ENCODE measurements at regions not wholly inside any gene's neighbourhood (a gene's known extent, or its start where the extent isn't known, plus 50 kb on each side); places are given as distances from the start of the nearest gene placed in this dataset.
A peak's percentile ranks its signal among the peaks of the same experiment; 100 is the strongest.

DNA sequence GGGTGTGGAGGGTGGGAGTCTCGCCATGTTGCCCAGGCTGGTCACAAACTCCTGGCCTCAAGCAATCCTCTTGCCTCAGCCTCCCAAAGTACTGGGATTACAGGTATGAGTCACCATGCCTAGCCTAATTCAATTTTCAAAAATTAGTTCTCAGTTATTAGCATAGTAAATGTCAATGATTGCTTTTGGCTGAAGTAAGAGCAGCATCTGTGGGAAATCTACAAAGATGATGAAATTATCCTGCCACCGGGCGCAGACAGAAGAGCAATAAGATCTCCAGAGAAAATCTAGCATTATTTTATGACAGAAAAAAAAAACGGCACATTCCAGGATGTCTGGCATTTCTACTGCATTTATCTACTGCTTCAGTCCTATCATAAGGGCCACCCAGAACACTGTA, 97.9 kb upstream of the DAAM1 start:
- no peak for DNase-seq
- Histone ChIP-seq H3K4me3 (no peak overlapping the region), H3K27me3 (no peaks in the 10 kb centered on the region), H3K4me1 (no peaks in the 10 kb centered on the region), H3K36me3 (no peaks in the 10 kb centered on the region), H3K27ac (no peak overlapping the region), H3K9me3 (no peaks in the 10 kb centered on the region)
- TF ChIP-seq POLR2A (IDR thresholded peaks at IDR 0.05): no peak
- TF ChIP-seq, protein P1, sequence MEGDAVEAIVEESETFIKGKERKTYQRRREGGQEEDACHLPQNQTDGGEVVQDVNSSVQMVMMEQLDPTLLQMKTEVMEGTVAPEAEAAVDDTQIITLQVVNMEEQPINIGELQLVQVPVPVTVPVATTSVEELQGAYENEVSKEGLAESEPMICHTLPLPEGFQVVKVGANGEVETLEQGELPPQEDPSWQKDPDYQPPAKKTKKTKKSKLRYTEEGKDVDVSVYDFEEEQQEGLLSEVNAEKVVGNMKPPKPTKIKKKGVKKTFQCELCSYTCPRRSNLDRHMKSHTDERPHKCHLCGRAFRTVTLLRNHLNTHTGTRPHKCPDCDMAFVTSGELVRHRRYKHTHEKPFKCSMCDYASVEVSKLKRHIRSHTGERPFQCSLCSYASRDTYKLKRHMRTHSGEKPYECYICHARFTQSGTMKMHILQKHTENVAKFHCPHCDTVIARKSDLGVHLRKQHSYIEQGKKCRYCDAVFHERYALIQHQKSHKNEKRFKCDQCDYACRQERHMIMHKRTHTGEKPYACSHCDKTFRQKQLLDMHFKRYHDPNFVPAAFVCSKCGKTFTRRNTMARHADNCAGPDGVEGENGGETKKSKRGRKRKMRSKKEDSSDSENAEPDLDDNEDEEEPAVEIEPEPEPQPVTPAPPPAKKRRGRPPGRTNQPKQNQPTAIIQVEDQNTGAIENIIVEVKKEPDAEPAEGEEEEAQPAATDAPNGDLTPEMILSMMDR (IDR thresholded peaks at IDR 0.05): no peak

DNA sequence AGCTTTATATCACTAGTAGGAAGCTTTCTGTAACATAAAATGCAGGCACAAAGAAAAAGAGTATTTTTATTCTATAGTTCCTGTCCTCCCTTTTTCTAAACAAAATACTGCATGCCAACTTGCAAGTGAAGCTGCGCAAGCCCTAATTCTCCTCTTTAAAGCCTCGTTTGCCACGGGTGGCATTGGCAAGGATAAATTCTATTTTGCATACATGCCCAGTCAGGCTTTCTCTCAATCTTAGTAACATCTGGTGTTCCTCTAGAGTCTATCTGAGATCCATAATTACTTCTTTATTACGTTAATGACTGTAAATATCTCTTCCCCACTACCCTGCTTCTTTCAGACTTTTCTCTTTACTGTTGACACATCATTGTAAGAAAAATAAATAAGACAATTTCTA, 97.1 kb upstream of the DAAM1 start:
- TF ChIP-seq, protein P1 (IDR thresholded peaks at IDR 0.05): no peak
- TF ChIP-seq POLR2A (IDR thresholded peaks at IDR 0.05): no peak
- no peaks in the 10 kb centered on the region for H3K4me1 ChIP-seq
- H3K9me3 ChIP-seq: no peaks in the 10 kb centered on the region
- no peaks in the 10 kb centered on the region for H3K36me3 ChIP-seq
- H3K27ac ChIP-seq: no peak overlapping the region
- H3K27me3 ChIP-seq: no peaks in the 10 kb centered on the region
- no peak overlapping the region for H3K4me3 ChIP-seq
- DNase-seq: no peak

DNA sequence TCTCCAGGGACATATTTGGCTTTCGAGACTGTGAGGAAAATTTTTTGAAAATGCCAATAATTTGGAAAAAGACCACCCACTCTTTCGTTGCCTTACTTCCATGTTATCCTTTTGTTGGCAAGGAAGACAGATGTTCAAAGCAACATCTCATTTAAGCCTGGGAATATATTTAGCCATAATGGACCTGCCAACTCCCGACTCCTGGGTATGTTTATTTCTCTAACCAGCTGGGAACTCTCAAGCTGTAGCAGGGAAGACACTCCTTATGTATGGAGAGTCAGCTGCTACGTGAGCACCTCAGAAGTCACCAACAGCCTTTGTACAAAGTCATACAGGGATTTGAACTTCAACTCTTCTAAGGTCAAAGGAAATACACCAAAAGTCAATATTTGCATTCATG, 96.5 kb upstream of the DAAM1 start:
- Histone ChIP-seq H3K9me3 (no peaks in the 10 kb centered on the region), H3K4me3 (no peak overlapping the region), H3K4me1 (no peaks in the 10 kb centered on the region), H3K36me3 (no peaks in the 10 kb centered on the region), H3K27me3 (no peaks in the 10 kb centered on the region), H3K27ac (no peak overlapping the region)
- no peak for DNase-seq
- TF ChIP-seq, protein P1 (IDR thresholded peaks at IDR 0.05): no peak

DNA sequence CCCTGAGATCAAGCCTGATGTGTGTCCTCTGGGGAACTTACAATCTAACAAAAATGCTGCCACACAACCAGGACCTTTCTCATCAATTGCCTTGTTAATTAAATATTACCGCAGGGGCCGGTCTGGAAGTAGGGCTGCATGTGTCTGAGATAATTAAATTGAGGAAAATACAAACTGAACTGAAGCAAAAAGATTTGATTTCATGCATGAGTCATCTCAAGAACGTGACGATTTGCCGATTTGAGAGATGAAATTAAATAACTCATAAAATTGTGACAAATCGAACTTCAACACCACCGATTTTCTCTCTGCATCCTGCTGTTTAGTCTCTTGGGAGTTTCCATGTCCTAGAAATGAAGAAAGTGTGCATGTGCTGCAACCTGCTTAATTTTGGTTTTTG, 94.6 kb upstream of the DAAM1 start:
- DNase-seq: no peak
- Histone ChIP-seq H3K27ac (no peak overlapping the region), H3K9me3 (no peaks in the 10 kb centered on the region), H3K27me3 (no peaks in the 10 kb centered on the region), H3K36me3 (no peaks in the 10 kb centered on the region), H3K4me1 (no peaks in the 10 kb centered on the region), H3K4me3 (no peak overlapping the region)
- TF ChIP-seq, protein P1 (IDR thresholded peaks at IDR 0.05): no peak

DNA sequence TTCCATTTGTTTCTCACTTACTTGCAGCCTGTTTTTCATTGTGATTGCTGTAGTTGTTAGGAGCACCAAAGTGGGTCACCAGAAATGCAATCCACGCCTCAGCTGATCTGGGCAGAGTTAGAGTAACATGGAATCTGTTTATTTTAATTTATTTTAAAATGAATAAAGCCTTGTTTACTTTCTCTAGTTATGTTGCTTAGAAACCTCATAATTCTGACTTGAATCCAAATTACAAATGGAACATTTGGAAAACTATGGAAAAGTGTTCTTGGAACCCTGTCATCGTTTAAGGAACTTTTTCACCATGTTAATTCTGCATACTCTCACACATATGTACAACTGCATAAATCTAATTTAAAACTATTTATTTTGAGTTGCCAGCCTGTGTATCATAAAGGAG, 92.2 kb upstream of the DAAM1 start:
- H3K4me1 ChIP-seq: no peaks in the 10 kb centered on the region
- no peaks in the 10 kb centered on the region for H3K9me3 ChIP-seq
- TF ChIP-seq, protein P1 (IDR thresholded peaks at IDR 0.05): no peak
- no peak for TF ChIP-seq POLR2A (IDR thresholded peaks at IDR 0.05)
- no peaks in the 10 kb centered on the region for H3K36me3 ChIP-seq
- H3K4me3 ChIP-seq: no peak overlapping the region
- H3K27ac ChIP-seq: peak overlapping the region in 1 of 4 donors; percentile 30
- DNase-seq: no peak
- no peaks in the 10 kb centered on the region for H3K27me3 ChIP-seq

DNA sequence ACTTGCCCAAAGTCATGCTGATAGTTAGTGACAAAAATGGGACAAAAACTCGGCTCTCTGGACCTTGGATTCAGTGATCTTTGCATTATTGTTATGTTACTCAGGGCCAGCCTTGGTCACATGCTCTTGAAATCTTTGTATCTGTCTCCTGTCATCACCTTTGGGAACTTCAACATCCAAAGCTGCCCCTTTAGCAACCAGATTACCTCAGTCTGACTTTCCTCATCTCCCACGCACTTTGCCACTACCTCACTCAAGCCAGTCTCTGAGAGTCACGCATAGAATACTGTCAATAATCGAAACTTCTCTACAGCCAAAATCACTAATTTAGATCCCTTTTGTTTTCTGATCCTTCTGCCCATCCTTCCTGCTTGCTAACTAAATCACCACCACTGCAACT, 90.8 kb upstream of the DAAM1 start:
- H3K4me3 ChIP-seq: no peak overlapping the region
- H3K36me3 ChIP-seq: no peaks in the 10 kb centered on the region
- no peaks in the 10 kb centered on the region for H3K4me1 ChIP-seq
- no peak overlapping the region for H3K27ac ChIP-seq
- no peaks in the 10 kb centered on the region for H3K9me3 ChIP-seq
- no peaks in the 10 kb centered on the region for H3K27me3 ChIP-seq
- DNase-seq: no peak
- TF ChIP-seq POLR2A (IDR thresholded peaks at IDR 0.05): no peak
- TF ChIP-seq, protein P1 (IDR thresholded peaks at IDR 0.05): no peak

All from Peyer's patch (tissue), 4 donors.